Adrenal gland (tissue), 9 donors: ENCODE measurements at regions not wholly inside any gene's neighbourhood (a gene's known extent, or its start where the extent isn't known, plus 50 kb on each side); places are given as distances from the start of the nearest gene placed in this dataset.

ENCODE experiments used
- DNase-seq, 7 donors: peaks; one replicate each; pipeline ENCODE4 v3.0.0-alpha.2; 2019 to 2020
- H3K27ac ChIP-seq, 5 donors: fragments of 200-600 bp; sonication (generic) in 4 of 5; 1 replicate in 3 of 5; 2 replicates in 2 of 5; pipeline versions ENCODE4 v1.5.1 to v1.8.0; 2016 to 2020; ENCODE audit warnings: mild to moderate bottlenecking in 1 of 5
- H3K27me3 ChIP-seq: fragments of 200-600 bp; 2 replicates; pipeline ENCODE4 v1.8.0; 2021
- H3K36me3 ChIP-seq, 2 donors: fragments of 200-600 bp; replicated peaks in 1 of 2; 1 replicate in 1 of 2; 2 replicates in 1 of 2; pipeline versions ENCODE4 v1.5.1 to v1.8.0; 2018 to 2022
- H3K4me1 ChIP-seq, 2 donors: fragments of 200-600 bp; replicated peaks in 1 of 2; 1 replicate in 1 of 2; 2 replicates in 1 of 2; pipeline versions ENCODE4 v1.5.1 to v1.8.0; 2018 to 2021
- H3K4me3 ChIP-seq, 4 donors: fragments of 200-600 bp; sonication (generic) in 3 of 4; one replicate each; pipeline ENCODE4 v1.5.1; 2016 to 2018
- H3K9me3 ChIP-seq, 3 donors: fragments of 200-600 bp; sonication (generic) in 1 of 3; replicated peaks in 1 of 3; 1 replicate in 2 of 3; 2 replicates in 1 of 3; pipeline versions ENCODE4 v1.5.1 to v1.8.0; 2016 to 2021
- POLR2A ChIP-seq, 2 donors: fragments of 450-650 bp; IDR thresholded peaks; one replicate each; pipeline ENCODE4 v1.6.1; 2017; ENCODE audit warnings: antibody characterized with exemption in 2 of 2, mild to moderate bottlenecking in 2 of 2, moderate library complexity in 1 of 2
- WGBS, 4 donors: extraction: QIAGEN DNeasy Blood & Tissue Kit in 2 of 4; methylation state at CpG; one replicate each; pipeline versions ENCODE4 v1.1.5 to v1.1.7; 2013 to 2017; 5-methylcytosine and 5-hydroxymethylcytosine counted together
- intact Hi-C, 2 donors: fragments of 100-400 bp; cut with DNase I; formaldehyde crosslinking; loops; one replicate each; pipeline versions ENCODE4 v1.14.1 to v1.15.0; 2022 to 2023
- TF ChIP-seq, protein P1 (sequence below), 6 experiments: fragments of 450-650 bp in 4 of 6; fragments of 200-600 bp in 2 of 6; sonication (generic) in 1 of 6; IDR thresholded peaks; 1 replicate in 5 of 6; 2 replicates in 1 of 6; pipeline versions ENCODE4 v1.5.1 to v1.8.0; 2016 to 2021; ENCODE audit warnings: antibody characterized with exemption in 6 of 6, mild to moderate bottlenecking in 2 of 6, moderate library complexity in 1 of 6
- donor health status: healthy with polysubstance abuse.
- donor health status: Bipolar disorder and iron deficiency.
- donor health status: DM: yes; HTN: yes; CAD: no.
- donor health status: DM: no; HTN: no; CAD: no.
- donor health status: DM: no; HTN: no; CAD: no.

DNA sequence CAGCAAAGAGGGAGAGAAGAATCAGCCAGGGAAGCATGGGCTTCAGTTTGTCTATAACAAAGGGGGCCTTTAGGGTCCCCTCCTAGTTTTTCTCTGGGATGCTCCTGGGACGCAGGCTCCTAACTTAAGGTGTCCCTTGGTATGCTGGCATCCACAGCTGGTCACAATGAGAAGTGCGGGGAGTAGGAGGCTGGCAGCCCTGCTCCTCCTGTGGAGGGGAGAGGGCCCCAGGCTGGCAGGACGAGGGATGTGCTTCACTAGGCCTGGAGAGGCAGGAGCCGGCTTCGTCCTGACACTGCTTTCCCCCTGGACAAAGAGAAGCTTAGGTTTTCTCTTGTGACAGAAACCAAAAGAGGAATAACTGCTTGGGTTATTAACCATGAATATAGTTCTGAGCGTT lies 67.6 kb downstream of the NENF start:
- H3K4me1 ChIP-seq: no peaks in the 10 kb centered on the region
- TF ChIP-seq POLR2A (IDR thresholded peaks at IDR 0.05): no peak
- TF ChIP-seq, protein P1, sequence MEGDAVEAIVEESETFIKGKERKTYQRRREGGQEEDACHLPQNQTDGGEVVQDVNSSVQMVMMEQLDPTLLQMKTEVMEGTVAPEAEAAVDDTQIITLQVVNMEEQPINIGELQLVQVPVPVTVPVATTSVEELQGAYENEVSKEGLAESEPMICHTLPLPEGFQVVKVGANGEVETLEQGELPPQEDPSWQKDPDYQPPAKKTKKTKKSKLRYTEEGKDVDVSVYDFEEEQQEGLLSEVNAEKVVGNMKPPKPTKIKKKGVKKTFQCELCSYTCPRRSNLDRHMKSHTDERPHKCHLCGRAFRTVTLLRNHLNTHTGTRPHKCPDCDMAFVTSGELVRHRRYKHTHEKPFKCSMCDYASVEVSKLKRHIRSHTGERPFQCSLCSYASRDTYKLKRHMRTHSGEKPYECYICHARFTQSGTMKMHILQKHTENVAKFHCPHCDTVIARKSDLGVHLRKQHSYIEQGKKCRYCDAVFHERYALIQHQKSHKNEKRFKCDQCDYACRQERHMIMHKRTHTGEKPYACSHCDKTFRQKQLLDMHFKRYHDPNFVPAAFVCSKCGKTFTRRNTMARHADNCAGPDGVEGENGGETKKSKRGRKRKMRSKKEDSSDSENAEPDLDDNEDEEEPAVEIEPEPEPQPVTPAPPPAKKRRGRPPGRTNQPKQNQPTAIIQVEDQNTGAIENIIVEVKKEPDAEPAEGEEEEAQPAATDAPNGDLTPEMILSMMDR (IDR thresholded peaks at IDR 0.05): no peak
- H3K36me3 ChIP-seq: no peaks in the 10 kb centered on the region
- no peaks in the 10 kb centered on the region for H3K9me3 ChIP-seq
- no peaks in the 10 kb centered on the region for H3K27me3 ChIP-seq
- no peak for DNase-seq
- intact Hi-C loops: no loop called here
- H3K27ac ChIP-seq: no peak overlapping the region
- H3K4me3 ChIP-seq: no peak overlapping the region
- WGBS, 4 donors: 88 to 100% (median 90%) methylated on average over 5 to 6 of the region's 6 CpGs

DNA sequence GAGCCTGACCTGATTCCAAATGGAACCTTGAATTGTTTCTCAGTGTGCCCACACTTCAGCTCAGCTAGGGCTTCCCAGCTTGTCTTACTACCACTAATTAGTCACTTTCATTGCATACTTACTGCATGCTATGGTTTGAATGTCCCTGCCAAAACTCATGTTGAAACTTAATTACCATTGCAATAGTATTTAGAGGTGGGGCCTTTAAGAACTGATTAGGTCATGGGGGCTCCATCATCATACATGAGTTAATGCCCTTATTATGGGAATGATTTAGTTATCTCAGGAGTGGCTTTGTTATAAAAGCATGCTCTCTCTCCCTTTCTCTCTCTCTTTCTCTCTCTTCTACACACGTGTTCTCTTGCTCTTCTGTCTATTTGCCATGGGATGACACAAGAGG lies 68.3 kb downstream of the NENF start:
- H3K27ac ChIP-seq: no peak overlapping the region
- TF ChIP-seq, protein P1 (IDR thresholded peaks at IDR 0.05): no peak
- TF ChIP-seq POLR2A (IDR thresholded peaks at IDR 0.05): no peak
- intact Hi-C loops: no loop called here
- no peak for DNase-seq
- H3K36me3 ChIP-seq: no peaks in the 10 kb centered on the region
- H3K4me3 ChIP-seq: no peak overlapping the region
- no peaks in the 10 kb centered on the region for H3K4me1 ChIP-seq
- 76 to 91% (median 89%) methylated on average over 1 of the region's 1 CpG for WGBS, 4 donors
- no peaks in the 10 kb centered on the region for H3K27me3 ChIP-seq
- H3K9me3 ChIP-seq: no peaks in the 10 kb centered on the region

DNA sequence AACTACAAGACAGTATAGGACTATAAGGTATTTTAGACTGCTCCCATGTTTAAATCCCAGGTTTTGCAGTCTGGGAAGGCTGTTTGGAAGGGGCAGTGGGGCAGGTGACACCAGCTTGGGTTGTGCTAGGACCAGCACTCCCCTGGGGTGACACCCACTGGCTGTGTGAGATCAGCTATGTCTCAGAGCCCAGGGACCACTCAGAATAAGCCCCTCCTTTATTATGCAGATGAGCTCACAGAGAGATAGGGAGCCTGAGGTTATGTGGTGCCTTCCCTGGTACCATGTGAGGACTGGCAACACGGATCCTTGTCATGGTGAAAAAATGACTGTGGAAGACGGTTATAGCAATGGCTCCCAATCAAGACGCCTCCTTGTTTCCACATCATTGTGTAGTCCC lies 71.0 kb downstream of the NENF start:
- WGBS, 4 donors: 86 to 100% (median 90%) methylated on average over 3 of the region's 3 CpGs
- DNase-seq: no peak

DNA sequence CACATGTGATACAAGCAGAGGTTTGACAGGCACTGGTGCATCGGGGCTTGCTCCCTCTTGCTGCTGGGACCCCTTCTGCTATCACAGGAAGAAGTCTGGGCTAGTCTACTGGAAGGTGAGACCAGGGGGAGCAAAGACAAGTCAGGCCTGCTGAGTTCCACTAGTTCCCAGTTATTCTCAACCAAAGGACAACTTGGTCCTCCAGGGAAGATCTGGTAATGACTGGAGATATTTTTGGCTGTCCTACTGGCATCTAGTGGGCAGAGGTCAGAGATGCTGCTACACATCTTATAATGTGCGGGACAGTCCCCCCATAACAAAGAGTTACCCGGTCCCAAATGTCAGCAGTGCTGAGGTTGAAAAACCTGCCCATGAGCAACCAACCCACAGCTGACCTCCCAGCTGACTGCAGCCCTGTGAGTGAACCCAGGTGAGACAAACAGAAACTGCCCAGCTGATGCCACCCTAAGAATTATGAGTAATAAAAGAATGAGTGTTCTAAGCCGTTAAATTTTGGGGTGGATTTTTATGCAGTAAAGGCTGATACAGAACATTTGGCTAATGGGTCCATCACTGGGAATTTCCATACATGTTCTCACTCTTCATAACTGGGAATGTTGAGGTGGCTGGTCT lies 71.6 kb downstream of the NENF start:
- no peak for DNase-seq
- H3K27ac ChIP-seq: no peak overlapping the region
- no peaks in the 10 kb centered on the region for H3K27me3 ChIP-seq
- TF ChIP-seq POLR2A (IDR thresholded peaks at IDR 0.05): no peak
- TF ChIP-seq, protein P1 (IDR thresholded peaks at IDR 0.05): no peak
- no peaks in the 10 kb centered on the region for H3K4me1 ChIP-seq
- no peak overlapping the region for H3K4me3 ChIP-seq
- 81 to 94% (median 86%) methylated on average over 1 to 4 of the region's 4 CpGs for WGBS, 4 donors
- intact Hi-C loops: no loop called here
- H3K36me3 ChIP-seq: no peaks in the 10 kb centered on the region
- no peaks in the 10 kb centered on the region for H3K9me3 ChIP-seq

More for the DNA sequence above, 71.0 kb downstream of the NENF start:
- Histone ChIP-seq H3K4me3 (no peak overlapping the region), H3K36me3 (no peaks in the 10 kb centered on the region), H3K27ac (no peak overlapping the region), H3K4me1 (no peaks in the 10 kb centered on the region), H3K9me3 (no peaks in the 10 kb centered on the region), H3K27me3 (no peaks in the 10 kb centered on the region)
- no peak for TF ChIP-seq POLR2A (IDR thresholded peaks at IDR 0.05)
- TF ChIP-seq, protein P1 (IDR thresholded peaks at IDR 0.05): no peak
- intact Hi-C loops: no loop called here
